ENCODE measurements at regions not wholly inside any gene's neighbourhood (a gene's known extent, or its start where the extent isn't known, plus 50 kb on each side); places are given as distances from the start of the nearest gene placed in this dataset.

- TF ChIP-seq HDAC2 (IDR thresholded peaks at IDR 0.05) (no peak), ATF4 (CRISPR knock-in tag; IDR thresholded peaks at IDR 0.05) (no peak), KAT7 (CRISPR knock-in tag; IDR thresholded peaks at IDR 0.05; ENCODE audit: borderline replicate concordance) (no peak), TAF1 (IDR thresholded peaks at IDR 0.05; ENCODE audit: control insufficient read depth, extremely low read depth, insufficient read depth, low read length, severe bottlenecking) (no peak), YY1 (IDR thresholded peaks at IDR 0.05; ENCODE audit: borderline replicate concordance in 1 of 3, control insufficient read depth in 1 of 3, extremely low read depth in 1 of 3, insufficient read depth in 3 of 3, insufficient read length in 1 of 3, insufficient replicate concordance in 2 of 3, low read depth in 1 of 3, low read length in 2 of 3) (no peak), POLR2A (conservative IDR thresholded peaks at IDR 0.05) (no peak), ATF3 (IDR thresholded peaks at IDR 0.05) (no peak), ATF3 (CRISPR knock-in tag; conservative IDR thresholded peaks at IDR 0.05) (no peak), SRSF3 (IDR thresholded peaks at IDR 0.05; ENCODE audit: insufficient read depth, low read length) (no peak), CTCF (IDR thresholded peaks at IDR 0.05 in 2 of 3, conservative IDR thresholded peaks at IDR 0.05 in 1 of 3; ENCODE audit: insufficient read depth in 2 of 3, low read depth in 1 of 3, low read length in 3 of 3) (no peak), ARID3B (CRISPR knock-in tag; IDR thresholded peaks at IDR 0.05; ENCODE audit: borderline replicate concordance) (no peak), CBFB (CRISPR knock-in tag; IDR thresholded peaks at IDR 0.05) (no peak), THRB (CRISPR knock-in tag; conservative IDR thresholded peaks at IDR 0.05) (no peak), EHMT2 (IDR thresholded peaks at IDR 0.05) (no peak)
These were observed 468.2 kb downstream of the EPHA4 start for GRCh38 chr2:221103930-221104329.

Data from K562 (cell line).